Naive B cell (primary cell): ENCODE measurements at regions not wholly inside any gene's neighbourhood (a gene's known extent, or its start where the extent isn't known, plus 50 kb on each side); places are given as distances from the start of the nearest gene placed in this dataset.

Experiments
- ATAC-seq, 2 donors: fragments of 150-1000 bp; cut with Tn5 transposase; 2 replicates each; pipeline ENCODE4 v1.10.0; 2021; ENCODE audit warnings: low read depth in 2 of 2, mild to moderate bottlenecking in 2 of 2, moderate library complexity in 2 of 2
- DNase-seq: peaks from one replicate; pipeline ENCODE4 v3.0.0; 2022
- H3K27ac Mint-ChIP-seq, 6 donors: one replicate each; pipeline ENCODE4 v1.8.0; 2020 to 2022; ENCODE audit warnings: mild to moderate bottlenecking in 6 of 6, mixed read lengths in 6 of 6, moderate library complexity in 5 of 6, inconsistent platforms in 2 of 6
- H3K27me3 Mint-ChIP-seq, 3 donors: one replicate each; pipeline ENCODE4 v1.8.0; 2021 to 2022; ENCODE audit warnings: mixed read lengths in 3 of 3, mild to moderate bottlenecking in 1 of 3
- H3K36me3 Mint-ChIP-seq, 2 donors: one replicate each; pipeline ENCODE4 v1.8.0; 2020 to 2022; ENCODE audit warnings: mixed read lengths in 2 of 2, inconsistent platforms in 1 of 2, mild to moderate bottlenecking in 1 of 2
- H3K4me1 Mint-ChIP-seq, 3 donors: one replicate each; pipeline ENCODE4 v1.8.0; 2020 to 2022; ENCODE audit warnings: mixed read lengths in 3 of 3, inconsistent platforms in 1 of 3, mild to moderate bottlenecking in 1 of 3, moderate library complexity in 1 of 3
- H3K4me3 Mint-ChIP-seq, 8 donors: one replicate each; pipeline ENCODE4 v1.8.0; 2020 to 2022; ENCODE audit warnings: mild to moderate bottlenecking in 8 of 8, mixed read lengths in 8 of 8, moderate library complexity in 8 of 8, inconsistent platforms in 2 of 8
- H3K9me3 Mint-ChIP-seq, 7 donors: one replicate each; pipeline ENCODE4 v1.8.0; 2020 to 2022; ENCODE audit warnings: mixed read lengths in 7 of 7, mild to moderate bottlenecking in 5 of 7, inconsistent platforms in 2 of 7, moderate library complexity in 1 of 7

DNA sequence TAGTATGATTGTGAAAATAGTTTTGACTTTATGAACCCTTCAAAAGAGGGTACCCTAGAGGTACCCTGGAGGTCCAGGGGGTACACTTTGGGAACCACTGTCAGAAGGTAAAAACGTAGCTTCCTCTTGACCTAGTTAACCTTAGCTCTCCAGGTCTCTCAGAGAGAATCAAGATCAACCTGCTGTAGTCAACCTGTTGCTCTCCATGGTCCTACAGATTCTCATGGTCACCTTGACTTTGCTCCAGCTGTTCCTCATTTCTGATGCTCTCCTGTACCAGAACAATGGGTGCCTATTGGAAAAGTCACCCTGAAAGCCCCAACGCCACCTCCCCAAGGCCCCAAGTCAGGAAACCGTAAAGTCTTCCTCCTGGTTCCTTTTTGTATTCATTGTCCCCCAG lies 294.4 kb upstream of the CDH4 start:
- Mint-ChIP-seq H3K36me3 (no peaks in the 10 kb centered on the region), H3K4me3 (no peak overlapping the region), H3K27me3 (no peaks in the 10 kb centered on the region), H3K9me3 (peaks cover 0 to 7% (median 0%) of the 10 kb centered on the region in 7 donors), H3K4me1 (no peaks in the 10 kb centered on the region), H3K27ac (peak overlapping the region in 1 of 6 donors; percentile 32)
- ATAC-seq, result no peak
- no peak for DNase-seq

DNA sequence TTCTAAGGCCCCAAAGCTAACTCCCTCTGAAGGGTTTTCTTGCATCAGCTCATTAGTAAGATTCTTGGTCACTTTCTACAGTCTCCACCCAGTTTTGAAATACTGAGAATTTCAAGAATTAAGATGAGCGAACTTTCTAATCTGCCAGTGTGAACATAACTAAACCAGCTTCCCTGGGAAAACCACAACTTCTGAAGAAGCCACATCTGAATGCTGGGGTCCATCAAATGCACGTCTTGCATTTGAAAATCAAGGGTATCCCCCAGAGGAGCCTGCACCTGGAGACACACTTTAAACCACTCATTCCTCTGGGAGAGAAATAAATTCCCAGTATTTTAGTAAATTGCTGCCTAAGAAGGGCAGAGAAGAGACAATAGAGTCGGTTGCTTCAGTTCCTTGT lies 292.1 kb upstream of the CDH4 start:
- no peaks in the 10 kb centered on the region for H3K36me3 Mint-ChIP-seq
- no peaks in the 10 kb centered on the region for H3K27me3 Mint-ChIP-seq
- no peak overlapping the region for H3K4me3 Mint-ChIP-seq

DNA sequence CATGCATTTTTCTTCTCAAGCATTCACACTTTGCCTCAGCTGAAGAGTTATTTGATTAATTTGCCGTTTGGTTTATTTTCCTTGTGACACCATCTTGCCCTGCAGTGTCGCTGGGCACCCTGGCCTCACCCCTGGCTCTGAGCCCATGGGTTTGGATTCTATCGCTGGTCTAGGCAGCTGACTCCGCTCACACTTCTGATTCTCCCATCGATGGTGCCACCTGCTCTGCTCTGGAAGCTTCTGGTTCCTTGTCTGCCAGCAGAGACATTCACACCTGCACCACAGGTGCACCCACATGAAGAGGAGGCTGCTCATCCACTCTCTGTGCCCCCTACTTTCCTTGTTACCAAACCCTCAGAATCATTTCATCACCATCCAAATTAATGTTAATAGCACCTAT lies 291.6 kb upstream of the CDH4 start:
- Mint-ChIP-seq H3K4me3 (no peak overlapping the region), H3K36me3 (no peaks in the 10 kb centered on the region), H3K4me1 (no peaks in the 10 kb centered on the region), H3K27ac (no peak overlapping the region), H3K9me3 (peaks cover 0 to 5% (median 0%) of the 10 kb centered on the region in 7 donors), H3K27me3 (no peaks in the 10 kb centered on the region)
- ATAC-seq (no peak), DNase-seq (no peak)

More for the DNA sequence above, 292.1 kb upstream of the CDH4 start:
- Mint-ChIP-seq H3K4me1 (no peaks in the 10 kb centered on the region), H3K27ac (no peak overlapping the region), H3K9me3 (peaks cover 0 to 5% (median 0%) of the 10 kb centered on the region in 7 donors)
- ATAC-seq, result no peak
- DNase-seq, result no peak

DNA sequence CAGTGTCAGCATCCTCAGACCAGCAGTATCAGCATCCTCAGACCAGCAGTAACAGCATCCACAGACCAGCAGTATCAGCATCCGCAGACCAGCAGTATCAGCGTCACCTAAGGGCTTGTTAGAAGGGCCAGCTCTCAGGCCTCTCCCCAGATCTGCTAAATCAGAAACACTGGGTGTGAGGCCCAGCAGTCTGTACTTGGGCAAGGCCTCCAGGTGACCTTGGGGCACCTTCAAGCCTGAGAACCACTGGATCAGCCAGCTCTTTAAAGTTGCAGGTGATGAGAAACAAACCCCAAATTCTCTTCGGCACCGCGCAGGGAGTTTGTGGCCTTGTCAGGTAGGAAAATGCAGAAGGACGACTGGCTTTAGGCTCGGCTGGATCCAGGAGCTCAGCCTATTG lies 290.5 kb upstream of the CDH4 start:
- H3K4me3 Mint-ChIP-seq, result no peak overlapping the region
- H3K4me1 Mint-ChIP-seq, result no peaks in the 10 kb centered on the region
- peaks cover 0 to 8% (median 4%) of the 10 kb centered on the region in 7 donors for H3K9me3 Mint-ChIP-seq
- H3K36me3 Mint-ChIP-seq, result no peaks in the 10 kb centered on the region
- H3K27me3 Mint-ChIP-seq, result no peaks in the 10 kb centered on the region
- H3K27ac Mint-ChIP-seq, result no peak overlapping the region
- ATAC-seq (no peak), DNase-seq (no peak)

DNA sequence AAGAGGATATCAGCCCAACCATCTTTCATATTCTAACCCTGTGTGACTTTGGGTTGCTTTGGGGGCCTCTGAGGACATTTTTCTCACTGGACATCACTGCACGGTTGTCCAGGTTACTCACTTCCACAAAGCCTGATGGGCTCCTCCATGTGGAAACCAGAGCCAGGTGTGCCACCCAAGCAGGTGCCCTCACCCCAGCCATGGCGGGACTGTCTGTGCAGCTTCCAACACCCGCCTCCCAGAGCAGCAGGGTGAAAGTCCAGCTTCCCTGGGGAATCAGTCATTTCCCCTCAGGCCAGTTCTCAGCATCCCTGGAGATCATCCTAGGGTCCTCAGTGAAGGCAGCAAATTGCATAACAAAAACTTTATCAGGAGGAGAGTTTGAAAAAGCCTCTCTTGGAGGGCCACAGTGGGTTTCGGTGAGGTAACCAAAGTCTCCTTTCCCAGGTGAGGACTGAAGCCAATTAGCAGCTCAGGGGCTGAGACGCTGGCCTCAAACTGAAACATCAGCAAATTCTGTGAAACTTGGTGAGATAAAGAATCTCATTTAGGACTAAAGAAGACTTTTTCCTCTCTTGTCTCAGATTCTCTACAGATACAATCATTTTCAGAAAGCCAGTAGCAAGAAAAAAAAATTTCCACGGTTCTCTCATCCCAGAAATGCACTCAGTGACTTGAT lies 289.6 kb upstream of the CDH4 start:
- Mint-ChIP-seq H3K4me3 (no peak overlapping the region), H3K4me1 (no peaks in the 10 kb centered on the region), H3K27ac (no peak overlapping the region), H3K27me3 (no peaks in the 10 kb centered on the region), H3K36me3 (no peaks in the 10 kb centered on the region), H3K9me3 (peaks cover 0 to 11% (median 5%) of the 10 kb centered on the region in 7 donors)
- ATAC-seq, result no peak
- no peak for DNase-seq

DNA sequence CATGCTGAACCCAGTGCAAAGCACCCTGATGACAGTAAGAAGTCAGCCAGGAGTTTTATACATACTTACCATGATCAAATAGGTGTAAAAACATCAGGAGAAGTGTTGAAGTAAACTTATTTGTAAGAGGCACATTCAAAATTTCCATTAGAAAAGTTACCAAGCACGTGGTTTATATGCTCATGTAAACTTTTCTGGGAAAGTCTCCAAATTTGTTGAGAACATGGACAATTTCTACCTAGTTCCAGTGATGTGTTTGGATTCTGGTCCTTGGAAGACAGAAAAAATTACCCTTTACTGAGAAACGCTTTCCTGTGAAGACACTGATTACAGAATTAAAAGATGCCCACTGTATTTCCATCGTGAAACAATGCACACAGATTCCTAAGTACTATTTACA lies 288.9 kb upstream of the CDH4 start:
- DNase-seq (no peak), ATAC-seq (no peak)
- Mint-ChIP-seq H3K27ac (no peak overlapping the region), H3K36me3 (no peaks in the 10 kb centered on the region), H3K4me3 (no peak overlapping the region), H3K4me1 (no peaks in the 10 kb centered on the region), H3K27me3 (no peaks in the 10 kb centered on the region), H3K9me3 (peaks cover 0 to 11% (median 5%) of the 10 kb centered on the region in 7 donors)

DNA sequence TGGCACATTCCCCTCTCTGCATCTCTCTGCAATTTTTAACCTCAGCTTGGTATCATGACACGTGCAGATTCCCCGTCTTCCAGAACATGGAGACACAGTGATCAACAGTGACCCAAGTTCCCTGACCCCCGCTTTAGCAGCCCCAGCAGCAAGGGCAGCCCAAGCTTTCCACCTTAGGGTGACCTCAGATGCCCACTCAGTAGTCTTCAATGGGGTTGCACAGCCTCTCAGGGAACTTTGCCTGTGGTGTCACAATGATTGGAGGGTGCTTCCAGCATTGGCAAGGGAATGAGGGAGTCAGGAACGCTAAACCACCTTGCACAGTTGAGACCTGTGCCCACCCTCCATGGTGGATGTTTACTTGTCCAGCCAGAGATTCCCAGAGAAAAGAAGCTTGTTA lies 287.1 kb upstream of the CDH4 start:
- Mint-ChIP-seq H3K36me3 (no peaks in the 10 kb centered on the region), H3K27ac (no peak overlapping the region), H3K4me3 (no peak overlapping the region), H3K9me3 (peaks cover 0 to 11% (median 6%) of the 10 kb centered on the region in 7 donors), H3K27me3 (no peaks in the 10 kb centered on the region), H3K4me1 (no peaks in the 10 kb centered on the region)
- DNase-seq (no peak), ATAC-seq (no peak)

DNA sequence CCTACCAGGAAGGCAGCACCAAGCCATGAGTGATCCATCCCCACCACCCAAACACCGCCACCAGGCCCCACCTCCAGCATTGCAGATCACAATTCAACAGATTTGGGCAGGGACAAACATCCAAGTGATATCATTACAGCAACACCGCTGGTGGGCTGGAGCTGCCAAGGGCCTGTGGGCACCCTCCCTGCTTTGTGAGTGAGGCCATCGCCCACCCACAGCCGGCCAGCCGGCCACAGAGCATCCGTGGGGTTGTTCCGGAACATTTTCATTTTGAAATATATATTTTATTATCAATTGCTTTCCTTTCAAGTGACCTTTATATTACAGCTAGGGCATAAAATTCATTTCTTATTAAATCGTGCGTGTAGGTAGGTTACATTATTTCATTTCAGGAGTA lies 286.0 kb upstream of the CDH4 start:
- DNase-seq (no peak), ATAC-seq (no peak)
- Mint-ChIP-seq H3K27me3 (no peaks in the 10 kb centered on the region), H3K27ac (no peak overlapping the region), H3K9me3 (peaks cover 0 to 10% (median 6%) of the 10 kb centered on the region in 7 donors), H3K4me1 (no peaks in the 10 kb centered on the region), H3K4me3 (peak overlapping the region in 1 of 8 donors; percentile 63), H3K36me3 (no peaks in the 10 kb centered on the region)

DNA sequence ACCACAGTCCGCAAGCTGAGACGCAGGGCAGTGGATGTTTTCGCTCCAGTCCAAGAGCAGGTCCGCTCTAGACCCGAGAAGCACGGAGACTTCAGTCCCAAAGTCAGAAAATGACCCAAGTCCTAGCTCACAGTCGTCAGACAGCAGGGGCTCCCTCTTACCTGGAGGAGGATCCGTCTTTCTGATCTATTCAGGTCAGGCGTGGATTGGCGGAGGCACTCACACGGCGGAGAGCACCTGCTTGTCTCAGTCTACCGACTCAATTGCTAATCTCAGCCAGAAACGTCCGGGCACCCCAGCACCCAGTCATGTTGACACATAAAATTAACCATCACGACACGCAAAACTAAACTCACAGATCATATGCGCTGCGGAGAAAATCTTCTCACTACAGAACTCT lies 285.3 kb upstream of the CDH4 start:
- ATAC-seq (no peak), DNase-seq (no peak)
- no peaks in the 10 kb centered on the region for H3K36me3 Mint-ChIP-seq
- H3K9me3 Mint-ChIP-seq, result peaks cover 0 to 10% (median 6%) of the 10 kb centered on the region in 7 donors
- H3K4me1 Mint-ChIP-seq, result no peaks in the 10 kb centered on the region
- H3K27me3 Mint-ChIP-seq, result no peaks in the 10 kb centered on the region
- no peak overlapping the region for H3K4me3 Mint-ChIP-seq
- H3K27ac Mint-ChIP-seq, result no peak overlapping the region

DNA sequence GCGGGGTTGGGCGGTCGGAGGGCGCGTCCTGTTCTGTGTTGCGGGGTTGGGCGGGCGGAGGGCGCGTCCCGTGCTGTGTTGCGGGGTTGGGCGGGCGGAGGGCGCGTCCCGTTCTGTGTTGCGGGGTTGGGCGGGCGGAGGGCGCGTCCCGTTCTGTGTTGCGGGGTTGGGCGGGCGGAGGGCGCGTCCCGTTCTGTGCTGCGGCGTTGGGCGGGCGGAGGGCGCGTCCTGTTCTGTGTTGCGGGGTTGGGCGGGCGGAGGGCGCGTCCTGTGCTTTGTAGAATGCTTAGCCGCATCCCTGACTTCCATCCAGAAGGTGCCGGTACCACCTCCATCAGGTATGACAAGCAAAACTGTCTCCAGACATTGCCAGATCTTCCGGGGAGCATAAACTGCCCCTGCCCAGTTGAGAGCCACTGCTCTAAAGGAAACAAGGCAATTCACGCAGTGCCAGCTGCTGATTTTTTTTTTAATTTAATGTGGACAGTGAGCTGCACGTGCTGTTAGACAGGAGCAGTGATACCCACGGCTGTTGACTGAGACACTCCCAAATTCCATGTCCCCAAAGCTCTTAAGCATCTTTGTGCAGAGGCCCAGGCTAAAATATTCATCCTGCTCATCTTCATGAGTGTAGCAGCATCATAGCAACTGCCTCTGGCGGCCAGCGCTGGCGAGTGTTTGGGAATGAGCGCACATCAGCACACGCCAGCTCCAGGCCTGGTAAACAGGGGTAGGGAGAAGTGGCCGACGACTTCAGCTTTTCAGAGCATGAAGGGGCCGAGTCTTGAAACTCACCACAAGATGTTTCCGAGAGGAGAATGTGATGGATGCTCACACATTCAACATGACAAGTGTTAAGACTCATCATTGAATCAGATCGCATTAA lies 284.4 kb upstream of the CDH4 start:
- ATAC-seq, result no peak
- H3K9me3 Mint-ChIP-seq, result peaks cover 0 to 10% (median 6%) of the 10 kb centered on the region in 7 donors

DNA sequence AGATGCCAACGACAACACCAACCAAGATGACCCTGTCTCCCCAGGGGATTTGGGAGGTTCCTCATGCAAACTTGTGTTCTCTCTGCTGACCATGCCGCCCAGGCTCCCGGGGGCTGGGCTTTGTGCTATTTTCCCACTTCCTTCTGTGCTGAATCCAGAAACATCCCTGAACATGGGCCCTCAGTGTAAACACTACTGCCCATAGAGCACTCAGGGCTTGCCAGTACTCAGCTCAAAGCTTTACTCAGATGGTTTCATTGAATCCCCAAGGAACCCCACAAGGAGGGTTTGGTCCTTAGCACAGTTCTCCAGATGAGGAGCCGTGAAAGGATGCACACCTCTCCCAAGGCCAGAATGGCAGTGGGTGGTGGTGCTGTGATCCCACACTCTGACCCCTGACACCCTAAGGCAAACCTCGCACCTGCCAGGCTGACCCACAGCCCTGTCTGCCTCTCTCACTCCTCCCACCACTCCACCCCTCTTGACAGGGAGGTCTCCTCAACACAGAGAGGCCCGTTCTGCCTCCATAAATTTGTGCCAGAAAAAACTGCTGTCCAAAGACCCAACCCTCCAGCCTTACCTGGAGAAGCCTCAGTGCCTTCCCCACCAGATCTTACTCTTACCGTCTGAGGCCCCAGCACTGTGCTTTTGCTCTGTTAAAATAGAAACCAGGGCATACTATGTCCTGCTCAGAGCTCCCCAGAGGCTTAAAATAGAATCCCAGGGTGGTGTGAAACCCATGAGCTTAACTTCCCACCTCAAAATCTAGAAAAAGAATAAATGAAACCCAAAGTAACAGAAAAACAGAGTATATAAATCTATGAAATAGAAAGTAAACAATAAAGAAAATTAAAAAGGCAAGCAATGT lies 283.0 kb upstream of the CDH4 start:
- DNase-seq (no peak), ATAC-seq (no peak)
- Mint-ChIP-seq H3K36me3 (no peaks in the 10 kb centered on the region), H3K27me3 (no peaks in the 10 kb centered on the region), H3K9me3 (peaks cover 0 to 10% (median 6%) of the 10 kb centered on the region in 7 donors), H3K4me3 (no peak overlapping the region), H3K27ac (no peak overlapping the region), H3K4me1 (no peaks in the 10 kb centered on the region)

More for the DNA sequence above, 284.4 kb upstream of the CDH4 start:
- H3K27ac Mint-ChIP-seq, result no peak overlapping the region
- H3K4me3 Mint-ChIP-seq, result no peak overlapping the region
- no peaks in the 10 kb centered on the region for H3K4me1 Mint-ChIP-seq
- no peaks in the 10 kb centered on the region for H3K36me3 Mint-ChIP-seq
- no peak for DNase-seq
- H3K27me3 Mint-ChIP-seq, result no peaks in the 10 kb centered on the region

DNA sequence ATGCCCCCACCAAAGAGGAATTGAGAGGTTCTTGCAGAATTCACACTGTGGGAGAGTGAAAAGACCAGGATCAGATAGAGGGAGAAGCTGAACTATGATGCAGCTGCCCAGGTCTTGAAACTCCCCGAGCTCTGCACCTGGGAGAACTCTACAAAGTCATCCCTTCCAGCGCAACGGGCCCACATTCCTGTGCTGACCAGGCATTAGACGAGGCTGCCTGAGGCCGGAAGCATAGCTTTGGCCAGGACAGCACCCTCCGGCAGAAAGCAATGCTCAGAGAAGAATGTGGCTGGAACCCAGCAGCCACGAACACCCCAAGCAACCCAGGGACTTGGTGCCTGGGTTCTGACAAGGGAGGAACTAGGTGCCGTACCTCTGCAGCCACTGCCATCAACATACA lies 281.5 kb upstream of the CDH4 start:
- Mint-ChIP-seq H3K4me3 (no peak overlapping the region), H3K27ac (no peak overlapping the region), H3K36me3 (no peaks in the 10 kb centered on the region), H3K9me3 (peaks cover 0 to 10% (median 6%) of the 10 kb centered on the region in 7 donors), H3K4me1 (no peaks in the 10 kb centered on the region), H3K27me3 (no peaks in the 10 kb centered on the region)
- ATAC-seq (no peak), DNase-seq (no peak)

DNA sequence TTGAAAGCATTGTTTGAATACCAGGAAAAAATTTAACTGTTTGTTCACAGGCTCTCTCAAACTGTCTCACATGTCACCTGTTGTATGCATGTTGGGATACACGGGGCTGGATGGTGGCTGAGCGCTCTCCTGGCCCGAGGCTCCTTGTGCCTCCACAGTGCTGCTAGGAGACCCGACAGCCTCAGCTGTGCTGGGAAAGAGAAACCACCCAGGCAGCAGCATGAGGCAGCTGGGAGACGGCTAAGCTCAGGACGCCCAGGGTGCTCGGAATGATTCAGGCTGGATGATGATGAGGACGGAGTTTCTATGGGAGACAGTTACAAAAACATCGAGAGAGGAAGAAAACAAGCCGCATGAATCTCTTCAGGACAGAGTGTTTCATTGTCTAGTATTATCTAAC lies 278.0 kb upstream of the CDH4 start:
- ATAC-seq (no peak), DNase-seq (no peak)
- H3K9me3 Mint-ChIP-seq, result peaks cover 0 to 10% (median 4%) of the 10 kb centered on the region in 7 donors
- no peak overlapping the region for H3K27ac Mint-ChIP-seq
- peak overlapping the region in 1 of 8 donors; percentile 15 for H3K4me3 Mint-ChIP-seq
- no peaks in the 10 kb centered on the region for H3K4me1 Mint-ChIP-seq
- no peaks in the 10 kb centered on the region for H3K27me3 Mint-ChIP-seq
- no peaks in the 10 kb centered on the region for H3K36me3 Mint-ChIP-seq
